Common myeloid progenitor, CD34-positive (primary cell): ENCODE measurements at regions not wholly inside any gene's neighbourhood (a gene's known extent, or its start where the extent isn't known, plus 50 kb on each side); places are given as distances from the start of the nearest gene placed in this dataset.

ENCODE experiments used
- CTCF ChIA-PET: fragments of 350-600 bp; sonication (Branson Sonifier 250); formaldehyde crosslinking; loops from one replicate; lab custom pipeline; 2021; ENCODE audit warnings: antibody characterized with exemption; lab: Charles Lee
- POLR2A ChIA-PET: fragments of 350-600 bp; sonication (Branson Sonifier 250); formaldehyde crosslinking; loops from one replicate; lab custom pipeline; 2021; ENCODE audit warnings: antibody characterized with exemption; lab: Charles Lee
- DNase-seq, 3 donors: peaks; one replicate each; pipeline versions ENCODE4 v3.0.0 to v3.0.0-alpha.2; 2013
- H3K27ac ChIP-seq, 2 experiments: 1 replicate in 1 of 2; 2 replicates in 1 of 2; pipeline ENCODE4 v1.7.0; 2013; ENCODE audit warnings: inconsistent platforms in 2 of 2, low read length in 2 of 2, mild to moderate bottlenecking in 2 of 2, low read depth in 1 of 2, moderate library complexity in 1 of 2; ENCODE audit not compliant: severe bottlenecking in 2 of 2, insufficient read depth in 1 of 2, poor library complexity in 1 of 2
- H3K27me3 ChIP-seq, 5 experiments: replicated peaks in 2 of 5; 1 replicate in 3 of 5; 2 replicates in 2 of 5; pipeline versions ENCODE4 v1.6.1 to v1.7.0; 2013; ENCODE audit warnings: low read length in 4 of 5, mild to moderate bottlenecking in 2 of 5, moderate library complexity in 2 of 5, inconsistent platforms in 1 of 5; ENCODE audit not compliant: insufficient read depth in 5 of 5, control insufficient read depth in 4 of 5
- H3K36me3 ChIP-seq, 4 experiments: 1 replicate in 2 of 4; 2 replicates in 2 of 4; pipeline versions ENCODE4 v1.6.1 to v1.7.0; 2013; ENCODE audit warnings: low read length in 3 of 4, control low read depth in 1 of 4, mild to moderate bottlenecking in 1 of 4; ENCODE audit not compliant: control insufficient read depth in 4 of 4, insufficient read depth in 4 of 4
- H3K4me1 ChIP-seq, 4 experiments: 1 replicate in 3 of 4; 2 replicates in 1 of 4; pipeline versions ENCODE4 v1.6.1 to v1.7.1; 2013; ENCODE audit warnings: low read length in 3 of 4, mild to moderate bottlenecking in 3 of 4, control low read depth in 1 of 4, inconsistent platforms in 1 of 4, moderate library complexity in 1 of 4; ENCODE audit not compliant: control insufficient read depth in 4 of 4, insufficient read depth in 4 of 4; ENCODE audit errors: control extremely low read depth in 1 of 4
- H3K4me3 ChIP-seq, 7 experiments: 1 replicate in 4 of 7; 2 replicates in 3 of 7; pipeline versions ENCODE4 v1.5.1 to v1.7.0; 2013; ENCODE audit warnings: mild to moderate bottlenecking in 7 of 7, low read length in 6 of 7, moderate library complexity in 6 of 7, inconsistent platforms in 2 of 7, low read depth in 2 of 7, control low read depth in 1 of 7; ENCODE audit not compliant: insufficient read depth in 4 of 7, control insufficient read depth in 1 of 7; ENCODE audit errors: extremely low read depth in 1 of 7
- H3K9me3 ChIP-seq, 5 experiments: 1 replicate in 4 of 5; 2 replicates in 1 of 5; pipeline versions ENCODE4 v1.6.1 to v1.7.1; 2013; ENCODE audit warnings: low read length in 4 of 5, mild to moderate bottlenecking in 2 of 5, inconsistent platforms in 1 of 5, low read depth in 1 of 5, moderate library complexity in 1 of 5; ENCODE audit not compliant: control insufficient read depth in 4 of 5, insufficient read depth in 2 of 5; ENCODE audit errors: control extremely low read depth in 1 of 5
- WGBS: methylation state at CpG from one replicate; pipeline ENCODE4 v1.1.5; 2013; ENCODE audit not compliant: insufficient coverage; 5-methylcytosine and 5-hydroxymethylcytosine counted together

DNA sequence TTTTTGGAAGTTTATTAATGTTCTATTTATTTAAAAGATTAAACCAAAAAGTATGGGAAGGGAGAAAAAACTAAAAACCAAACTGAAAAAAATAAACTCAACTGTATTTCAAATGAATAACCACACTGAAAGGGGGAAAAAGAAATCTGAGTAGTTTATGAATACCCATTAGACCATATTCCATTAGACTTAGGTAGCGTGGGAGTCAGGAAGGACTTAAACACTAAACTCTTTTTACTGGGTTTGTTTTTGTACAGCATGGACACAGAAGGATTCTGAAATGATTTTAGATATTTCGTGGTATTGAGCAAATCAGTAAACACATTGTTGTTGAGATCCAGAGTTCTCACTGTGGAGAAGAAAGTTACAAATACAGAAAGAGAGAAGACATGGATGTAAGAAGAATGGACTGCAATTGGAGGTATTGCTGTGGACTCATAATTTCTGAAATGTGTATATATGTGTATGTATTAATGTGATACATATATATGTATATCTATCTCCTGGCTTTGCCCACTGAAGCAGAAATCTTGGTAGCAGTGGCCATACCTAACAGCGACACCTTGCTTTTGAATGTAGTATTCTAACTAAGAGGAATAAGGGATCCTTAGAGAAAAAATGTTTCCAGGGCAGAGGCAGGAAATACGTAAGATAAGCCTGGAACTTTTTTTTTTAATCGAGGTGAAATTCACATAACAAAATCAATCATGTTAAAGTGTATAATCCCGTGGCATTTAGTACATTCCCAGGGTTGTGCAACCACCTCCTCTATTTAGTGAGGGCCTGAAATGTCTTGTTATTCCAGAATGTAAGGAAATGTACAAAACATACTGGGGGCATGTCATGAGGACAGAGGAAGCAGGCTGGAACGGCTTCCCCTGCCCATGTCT is 228.8 kb downstream of the SMARCA2 start:
- no peak for DNase-seq
- no peak overlapping the region for H3K27ac ChIP-seq
- POLR2A ChIA-PET = no interaction called here
- CTCF ChIA-PET = no interaction called here
- WGBS = 0% methylated on average over 1 of the region's 7 CpGs
- H3K4me1 ChIP-seq = peaks cover 4 to 17% (median 13%) of the 10 kb centered on the region in 4 experiments
- no peaks in the 10 kb centered on the region for H3K36me3 ChIP-seq
- no peak overlapping the region for H3K4me3 ChIP-seq
- peaks cover 0 to 5% (median 2%) of the 10 kb centered on the region in 5 experiments for H3K27me3 ChIP-seq
- peaks cover 0 to 4% (median 0%) of the 10 kb centered on the region in 5 experiments for H3K9me3 ChIP-seq

DNA sequence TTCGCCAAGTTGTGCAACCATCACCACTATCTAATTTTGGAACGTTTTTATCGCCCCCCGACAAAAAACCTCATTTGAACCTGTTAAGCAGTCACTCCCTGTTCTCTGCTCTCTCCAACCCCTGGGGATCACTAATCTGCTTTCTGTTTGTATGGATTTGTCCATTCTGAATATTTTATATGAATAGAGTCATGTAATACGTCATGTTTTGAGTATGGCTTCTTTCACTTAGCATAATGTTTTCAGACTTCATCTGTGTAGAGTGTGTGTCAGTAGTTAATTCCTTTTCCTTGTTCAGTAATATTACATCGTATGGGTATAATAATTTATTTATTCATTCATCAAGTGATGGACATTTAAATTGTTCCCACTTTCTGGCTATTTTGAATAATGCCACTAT is 232.2 kb downstream of the SMARCA2 start:
- CTCF ChIA-PET = no interaction called here
- H3K9me3 ChIP-seq = peaks cover 0 to 6% (median 0%) of the 10 kb centered on the region in 5 experiments
- H3K4me3 ChIP-seq = no peak overlapping the region
- H3K27ac ChIP-seq = no peak overlapping the region
- DNase-seq = no peak
- H3K36me3 ChIP-seq = no peaks in the 10 kb centered on the region
- WGBS = no CpG with 5 or more reads among the region's 6 CpGs
- peaks cover 0 to 5% (median 2%) of the 10 kb centered on the region in 5 experiments for H3K27me3 ChIP-seq
- POLR2A ChIA-PET = interaction anchor here (0.6 kb wide), 1 partner anchor 1765 kb away, joined by 3 read pairs; no protein-coding TSS in a partner anchor
- peaks cover under 1 to 8% (median 5%) of the 10 kb centered on the region in 4 experiments for H3K4me1 ChIP-seq

- WGBS = no CpG with 5 or more reads among the region's 1 CpG
- peaks cover 0 to 6% (median 0%) of the 10 kb centered on the region in 5 experiments for H3K9me3 ChIP-seq
- no peaks in the 10 kb centered on the region for H3K27me3 ChIP-seq
- no peak overlapping the region for H3K4me3 ChIP-seq
- no peak for DNase-seq
- H3K36me3 ChIP-seq = no peaks in the 10 kb centered on the region
- POLR2A ChIA-PET = no interaction called here
- CTCF ChIA-PET = no interaction called here
- H3K4me1 ChIP-seq = no peaks in the 10 kb centered on the region
- H3K27ac ChIP-seq = no peak overlapping the region
Observed at GRCh38 chr9:2248768-2249265, 233.7 kb downstream of the SMARCA2 start.

DNA sequence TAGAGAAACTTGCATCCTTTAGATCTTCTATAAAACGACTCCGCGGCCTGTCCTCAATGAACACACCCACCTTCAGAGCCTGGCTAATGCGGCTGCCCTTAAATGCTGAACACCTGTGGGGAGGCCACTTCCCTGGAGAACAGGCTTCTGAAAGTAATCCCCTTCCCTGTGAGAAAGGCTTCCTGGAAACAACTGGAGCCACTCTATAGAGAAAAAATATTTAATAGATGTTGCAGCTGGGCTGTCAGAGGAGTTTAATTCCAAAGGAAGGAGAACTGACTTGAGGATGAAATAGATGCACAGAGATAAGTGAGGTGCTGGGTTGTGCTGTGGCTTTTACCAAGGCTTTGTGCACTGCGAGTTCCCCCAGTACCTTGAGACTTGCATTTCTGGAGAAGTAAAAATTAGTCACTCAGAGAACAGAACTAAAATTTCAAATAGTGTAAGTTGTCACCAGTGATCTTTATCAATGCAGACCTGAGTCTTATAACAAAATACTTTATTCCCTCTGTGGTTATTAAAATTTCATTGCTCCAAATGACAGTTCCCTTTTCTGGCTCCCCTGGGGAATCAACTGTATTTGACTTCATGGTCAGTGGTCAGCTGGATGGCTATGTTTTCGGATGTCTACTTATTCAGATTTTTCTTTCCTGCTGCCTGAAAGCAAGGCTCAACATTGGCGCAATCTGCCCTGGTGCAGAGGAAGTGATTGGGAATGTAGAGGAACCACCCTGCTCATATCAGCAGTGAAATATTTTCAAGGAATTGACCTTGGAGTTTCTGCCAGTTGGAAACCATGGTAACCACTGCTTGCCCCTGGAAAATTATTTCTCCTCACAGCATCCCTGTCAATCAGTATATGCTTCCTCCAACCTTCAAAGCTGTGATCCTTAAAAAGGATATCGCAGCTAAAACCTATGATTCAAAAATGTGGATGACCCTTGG is 238.8 kb downstream of the SMARCA2 start:
- CTCF ChIA-PET = no interaction called here

DNA sequence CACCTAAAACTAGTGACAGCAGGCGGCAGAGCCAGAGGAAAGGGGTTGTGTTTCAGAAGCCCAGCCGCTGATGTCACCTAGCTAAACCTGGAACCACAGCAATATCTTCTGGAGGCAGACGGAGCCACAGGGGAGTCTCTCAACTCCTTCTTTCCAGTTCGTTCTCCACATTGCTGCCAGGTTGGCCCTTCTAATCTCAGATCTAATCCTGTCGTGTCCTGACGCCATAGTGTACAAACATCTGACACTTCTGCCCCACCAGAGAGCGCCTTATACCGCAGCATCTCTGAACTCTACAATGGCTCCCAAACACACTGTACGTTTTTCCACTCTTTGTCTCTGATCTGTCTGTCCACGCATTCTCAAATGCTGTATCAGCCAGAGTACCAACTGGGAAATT is 240.0 kb downstream of the SMARCA2 start:
- WGBS = 98% methylated on average over 9 of the region's 10 CpGs
- Histone ChIP-seq H3K9me3 (peaks cover 0 to 2% (median 0%) of the 10 kb centered on the region in 5 experiments), H3K27ac (no peak overlapping the region), H3K36me3 (no peaks in the 10 kb centered on the region), H3K4me3 (no peak overlapping the region), H3K27me3 (peaks cover 0 to 2% (median 0%) of the 10 kb centered on the region in 5 experiments), H3K4me1 (no peaks in the 10 kb centered on the region)
- CTCF ChIA-PET = no interaction called here
- POLR2A ChIA-PET = interaction anchor here (0.6 kb wide), 1 partner anchor 930 kb away, joined by 3 read pairs; no protein-coding TSS in a partner anchor
- no peak for DNase-seq

More for the DNA sequence above, 238.8 kb downstream of the SMARCA2 start:
- Histone ChIP-seq H3K4me3 (no peak overlapping the region), H3K27ac (no peak overlapping the region), H3K27me3 (peaks cover 0 to 2% (median 0%) of the 10 kb centered on the region in 5 experiments), H3K9me3 (peaks cover 0 to 2% (median 0%) of the 10 kb centered on the region in 5 experiments), H3K36me3 (no peaks in the 10 kb centered on the region), H3K4me1 (no peaks in the 10 kb centered on the region)
- WGBS = 89% methylated on average over 5 of the region's 8 CpGs
- POLR2A ChIA-PET = no interaction called here
- DNase-seq = no peak

GRCh38 chr9:2257248-2257929 is 242.2 kb downstream of the SMARCA2 start:
- ChIA-PET POLR2A (no interaction called here), CTCF (no interaction called here)
- H3K9me3 ChIP-seq = no peaks in the 10 kb centered on the region
- no peaks in the 10 kb centered on the region for H3K36me3 ChIP-seq
- H3K4me1 ChIP-seq = no peaks in the 10 kb centered on the region
- peaks cover 0 to 2% (median 0%) of the 10 kb centered on the region in 5 experiments for H3K27me3 ChIP-seq
- 100% methylated on average over 4 of the region's 6 CpGs for WGBS
- peak in 1 of 3 donors; percentile 41 for DNase-seq
- no peak overlapping the region for H3K27ac ChIP-seq
- H3K4me3 ChIP-seq = no peak overlapping the region
